NCI-H2081 treated with DMSO at 0.1 percent for 48 hours (cell line): ENCODE measurements at regions not wholly inside any gene's neighbourhood (a gene's known extent, or its start where the extent isn't known, plus 50 kb on each side); places are given as distances from the start of the nearest gene placed in this dataset.
"Not testable (repeated sequence)": the region's sequence is repeated elsewhere in the genome, so short reads cannot be mapped to it uniquely, and the experiment has no call there.

Source experiments
- DNase-seq: peaks from one replicate; lab custom pipeline; 2025; lab: John Stamatoyannopoulos, UW

GRCh38 chr6:97347111-97347510 lies 64.1 kb upstream of the MMS22L start:
- DNase-seq, result no peak

GRCh38 chr6:97361286-97361685 lies 78.3 kb upstream of the MMS22L start:
- no peak for DNase-seq

- no peak for DNase-seq
Observed at GRCh38 chr6:97364327-97364726, 81.3 kb upstream of the MMS22L start.

GRCh38 chr6:97382071-97382470 lies 99.1 kb upstream of the MMS22L start:
- not testable (repeated sequence) for DNase-seq

GRCh38 chr6:97392735-97393134 lies 109.7 kb upstream of the MMS22L start:
- no peak for DNase-seq

- no peak for DNase-seq
Observed at GRCh38 chr6:97394160-97394748, 111.2 kb upstream of the MMS22L start.

- no peak for DNase-seq
Observed at GRCh38 chr6:97396880-97397279, 113.9 kb upstream of the MMS22L start.

- DNase-seq, result no peak
Observed at GRCh38 chr6:97399208-97399607, 116.2 kb upstream of the MMS22L start.

GRCh38 chr6:97401533-97401932 lies 118.5 kb upstream of the MMS22L start:
- no peak for DNase-seq

- DNase-seq, result no peak
Observed at GRCh38 chr6:97405818-97406409, 122.9 kb upstream of the MMS22L start.

GRCh38 chr6:97406633-97407032 lies 123.6 kb upstream of the MMS22L start:
- DNase-seq, result no peak

GRCh38 chr6:97411610-97412009 lies 128.6 kb upstream of the MMS22L start:
- DNase-seq, result no peak

- DNase-seq, result no peak
Observed at GRCh38 chr6:97412511-97412910, 129.5 kb upstream of the MMS22L start.

- DNase-seq, result no peak
Observed at GRCh38 chr6:97422171-97422570, 139.2 kb upstream of the MMS22L start.

GRCh38 chr6:97423190-97423589 lies 140.2 kb upstream of the MMS22L start:
- DNase-seq, result no peak

- no peak for DNase-seq
Observed at GRCh38 chr6:97427648-97428047, 144.6 kb upstream of the MMS22L start.

GRCh38 chr6:97437087-97437486 lies 154.1 kb upstream of the MMS22L start:
- no peak for DNase-seq

- no peak for DNase-seq
Observed at GRCh38 chr6:97438011-97438671, 155.1 kb upstream of the MMS22L start.

- peak; percentile 57 for DNase-seq
Observed at GRCh38 chr6:97440590-97441176, 157.7 kb upstream of the MMS22L start.

GRCh38 chr6:97443408-97444080 lies 160.5 kb upstream of the MMS22L start:
- no peak for DNase-seq

- no peak for DNase-seq
Observed at GRCh38 chr6:97445407-97445806, 162.4 kb upstream of the MMS22L start.

- DNase-seq, result no peak
Observed at GRCh38 chr6:97449444-97449966, 166.5 kb upstream of the MMS22L start.
